IMR-90 (cell line): ENCODE measurements at regions not wholly inside any gene's neighbourhood (a gene's known extent, or its start where the extent isn't known, plus 50 kb on each side); places are given as distances from the start of the nearest gene placed in this dataset.

Source experiments
- ATAC-seq: fragments of 200-7000 bp; cut with Tn5 transposase; 2 replicates; pipeline ENCODE4 v1.9.1; 2020; ENCODE audit warnings: low read depth, mild to moderate bottlenecking, moderate library complexity
- BruUV-seq: library from RNA; stranded (reverse); fragments of 400-500 nt; replicated peaks from 2 replicates; lab custom pipeline; 2021; lab: Mats Ljungman, UMichigan
- CTCF ChIA-PET: fragments of 300-600 bp; formaldehyde crosslinking; extraction: SDS; loops from one replicate; lab custom pipeline; 2021; ENCODE audit warnings: antibody characterized with exemption; lab: Yijun Ruan, JAX
- POLR2A ChIA-PET: fragments of 300-600 bp; sonication (Branson Sonifier 250); formaldehyde crosslinking; loops from one replicate; lab custom pipeline; 2022; ENCODE audit warnings: antibody characterized with exemption; ENCODE audit not compliant: unreplicated experiment; lab: Charles Lee
- DNase-seq: peaks from one replicate; pipeline ENCODE4 v3.0.0; 2013
- H2AFZ ChIP-seq: replicated peaks from 2 replicates; pipeline ENCODE3; 2013; ENCODE audit warnings: low read length, mild to moderate bottlenecking; ENCODE audit not compliant: poor library complexity
- H2AK5ac ChIP-seq: 2 replicates; pipeline ENCODE4 v1.6.1; 2013; ENCODE audit warnings: low read depth, low read length, inconsistent platforms
- H2AK9ac ChIP-seq: replicated peaks from 2 replicates; pipeline ENCODE3; 2013; ENCODE audit warnings: mild to moderate bottlenecking, low read depth, low read length, moderate library complexity; ENCODE audit not compliant: poor library complexity
- H2BK120ac ChIP-seq: 2 replicates; pipeline ENCODE4 v1.6.1; 2013; ENCODE audit warnings: low read depth, low read length, inconsistent platforms
- H2BK15ac ChIP-seq: 3 replicates; pipeline ENCODE4 v1.6.1; 2013; ENCODE audit warnings: low read depth, low read length, inconsistent platforms
- H2BK20ac ChIP-seq: 2 replicates; pipeline ENCODE4 v1.6.1; 2013; ENCODE audit warnings: low read depth, mild to moderate bottlenecking, inconsistent platforms, low read length, moderate library complexity
- H2BK5ac ChIP-seq: 2 replicates; pipeline ENCODE4 v1.6.1; 2013; ENCODE audit warnings: mild to moderate bottlenecking, low read depth, low read length, inconsistent platforms; ENCODE audit not compliant: poor library complexity, severe bottlenecking
- H3K14ac ChIP-seq: replicated peaks from 2 replicates; pipeline ENCODE4 v1.6.1; 2013; ENCODE audit warnings: low read depth, low read length, inconsistent platforms
- H3K18ac ChIP-seq: 2 replicates; pipeline ENCODE4 v1.6.1; 2013; ENCODE audit warnings: low read depth, low read length, control low read depth
- H3K23ac ChIP-seq: 2 replicates; pipeline ENCODE4 v1.6.1; 2013; ENCODE audit warnings: low read depth, low read length, inconsistent platforms
- H3K27ac ChIP-seq: 2 replicates; pipeline ENCODE4 v1.5.1; 2013; ENCODE audit warnings: mild to moderate bottlenecking, control low read depth, low read length; ENCODE audit not compliant: insufficient read depth
- H3K27me3 ChIP-seq: 2 replicates; pipeline ENCODE4 v1.6.1; 2013; ENCODE audit warnings: low read length; ENCODE audit not compliant: control insufficient read depth, insufficient read depth
- H3K36me3 ChIP-seq: 2 replicates; pipeline ENCODE4 v1.6.1; 2013; ENCODE audit warnings: low read length, mixed read lengths; ENCODE audit not compliant: control insufficient read depth, insufficient read depth
- H3K4ac ChIP-seq: 2 replicates; pipeline ENCODE4 v1.6.1; 2013; ENCODE audit warnings: low read depth, low read length, inconsistent platforms
- H3K4me1 ChIP-seq: 2 replicates; pipeline ENCODE4 v1.6.1; 2013; ENCODE audit warnings: low read length, mixed read lengths; ENCODE audit not compliant: control insufficient read depth, insufficient read depth
- H3K4me2 ChIP-seq: 2 replicates; pipeline ENCODE4 v1.6.1; 2013; ENCODE audit warnings: low read depth, mild to moderate bottlenecking, control low read depth, low read length, moderate library complexity
- H3K4me3 ChIP-seq: 2 replicates; pipeline ENCODE4 v1.5.1; 2013; ENCODE audit warnings: low read depth, mild to moderate bottlenecking, control low read depth, low read length, moderate library complexity; ENCODE audit not compliant: insufficient read depth
- H3K56ac ChIP-seq: 2 replicates; pipeline ENCODE4 v1.6.1; 2013; ENCODE audit warnings: low read length, inconsistent platforms; ENCODE audit not compliant: insufficient read depth; ENCODE audit errors: extremely low read depth
- H3K79me1 ChIP-seq, 2 experiments: 2 replicates each; pipeline ENCODE4 v1.6.1; 2013; ENCODE audit warnings: low read length in 2 of 2, inconsistent platforms in 1 of 2, low read depth in 1 of 2
- H3K9ac ChIP-seq: 2 replicates; pipeline ENCODE4 v1.6.1; 2013; ENCODE audit warnings: low read depth, low read length, control low read depth
- H3K9me1 ChIP-seq: 2 replicates; pipeline ENCODE4 v1.6.1; 2013; ENCODE audit warnings: low read length, inconsistent platforms; ENCODE audit not compliant: insufficient read depth
- H3K9me3 ChIP-seq: 2 replicates; pipeline ENCODE4 v1.6.1; 2013; ENCODE audit warnings: low read length; ENCODE audit not compliant: control insufficient read depth, insufficient read depth
- H4K20me1 ChIP-seq: 2 replicates; pipeline ENCODE4 v1.6.1; 2013; ENCODE audit warnings: low read length, inconsistent platforms; ENCODE audit not compliant: insufficient read depth
- H4K5ac ChIP-seq: 2 replicates; pipeline ENCODE4 v1.6.1; 2013; ENCODE audit warnings: mild to moderate bottlenecking, low read depth, low read length, control low read depth
- H4K8ac ChIP-seq, 2 experiments: 2 replicates each; pipeline ENCODE4 v1.6.1; 2013; ENCODE audit warnings: low read depth in 2 of 2, low read length in 2 of 2, control low read depth in 1 of 2, inconsistent platforms in 1 of 2
- H4K91ac ChIP-seq: 2 replicates; pipeline ENCODE4 v1.6.1; 2013; ENCODE audit warnings: low read depth, low read length, inconsistent platforms; ENCODE audit not compliant: insufficient read depth
- BHLHE40 ChIP-seq: fragments of 150-350 bp; IDR thresholded peaks from 2 replicates; pipeline ENCODE4 v1.6.1; 2016; ENCODE audit warnings: mild to moderate bottlenecking, low read depth, low read length
- CEBPB ChIP-seq: IDR thresholded peaks from 2 replicates; pipeline ENCODE4 v1.6.1; 2012; ENCODE audit warnings: low read depth, low read length, improper control_type of control experiment
- CHD1 ChIP-seq: IDR thresholded peaks from 2 replicates; pipeline ENCODE4 v1.6.1; 2012; ENCODE audit warnings: low read depth, low read length, improper control_type of control experiment
- CTCF ChIP-seq: conservative IDR thresholded peaks from 2 replicates; pipeline ENCODE4 v1.5.1; 2012; ENCODE audit warnings: mild to moderate bottlenecking, low read depth, low read length, improper control_type of control experiment
- ELK1 ChIP-seq: fragments of 150-350 bp; IDR thresholded peaks from 2 replicates; pipeline ENCODE4 v1.6.1; 2016; ENCODE audit warnings: low read depth, mild to moderate bottlenecking, low read length, moderate library complexity, borderline replicate concordance
- FOS ChIP-seq: fragments of 150-350 bp; IDR thresholded peaks from 2 replicates; pipeline ENCODE4 v1.6.1; 2016; ENCODE audit warnings: low read depth, low read length
- MAFK ChIP-seq: IDR thresholded peaks from 2 replicates; pipeline ENCODE4 v1.6.1; 2012; ENCODE audit warnings: low read depth, low read length, improper control_type of control experiment
- MAZ ChIP-seq: IDR thresholded peaks from 2 replicates; pipeline ENCODE4 v1.6.1; 2012; ENCODE audit warnings: low read depth, mild to moderate bottlenecking, low read length, improper control_type of control experiment, moderate library complexity, borderline replicate concordance
- MXI1 ChIP-seq: IDR thresholded peaks from 2 replicates; pipeline ENCODE4 v1.6.1; 2012; ENCODE audit warnings: low read depth, mild to moderate bottlenecking, low read length, moderate library complexity, borderline replicate concordance
- NFE2L2 ChIP-seq: fragments of 150-350 bp; IDR thresholded peaks from 2 replicates; pipeline ENCODE4 v1.6.1; 2016; ENCODE audit warnings: low read depth, mild to moderate bottlenecking, low read length
- POLR2A ChIP-seq: IDR thresholded peaks from 2 replicates; pipeline ENCODE4 v1.6.1; 2012; ENCODE audit warnings: mild to moderate bottlenecking, low read depth, low read length
- RAD21 ChIP-seq: IDR thresholded peaks from 2 replicates; pipeline ENCODE4 v1.6.1; 2012; ENCODE audit warnings: low read length, improper control_type of control experiment
- RCOR1 ChIP-seq: IDR thresholded peaks from 2 replicates; pipeline ENCODE4 v1.6.1; 2012; ENCODE audit warnings: mild to moderate bottlenecking, low read length, improper control_type of control experiment; ENCODE audit not compliant: insufficient replicate concordance
- RFX5 ChIP-seq: IDR thresholded peaks from 2 replicates; pipeline ENCODE4 v1.8.0; 2012; ENCODE audit warnings: low read depth, mild to moderate bottlenecking, low read length, moderate library complexity
- SMC3 ChIP-seq: fragments of 150-350 bp; IDR thresholded peaks from 2 replicates; pipeline ENCODE4 v1.6.1; 2016; ENCODE audit warnings: low read depth, mild to moderate bottlenecking, antibody characterized with exemption, low read length, moderate library complexity
- USF2 ChIP-seq: fragments of 150-350 bp; IDR thresholded peaks from 2 replicates; pipeline ENCODE4 v1.6.1; 2017; ENCODE audit warnings: mild to moderate bottlenecking, antibody characterized with exemption, low read length, low read depth
- WGBS, 2 experiments: methylation state at CpG; one replicate each; pipeline versions ENCODE4 v1.1.5 to v1.1.7; 2013; ENCODE audit warnings: missing lambda C conversion rate in 2 of 2; ENCODE audit not compliant: insufficient read length in 1 of 2; ENCODE audit errors: extremely low coverage in 2 of 2; 5-methylcytosine and 5-hydroxymethylcytosine counted together
- dilution Hi-C: fragments of 300-500 bp; cut with HindIII; formaldehyde crosslinking; loops from one replicate; pipeline ENCODE4 v1.14.3; 2018; ENCODE audit warnings: low sequenced_read_pairs; ENCODE audit not compliant: unreplicated experiment
- in situ Hi-C: fragments of 300-500 bp; cut with MboI; formaldehyde crosslinking; loops from 3 replicates; pipeline ENCODE4 v1.14.3; 2019; ENCODE audit warnings: low sequenced_read_pairs, inconsistent platforms, mixed read lengths
- intact Hi-C: fragments of 100-400 bp; cut with micrococcal nuclease; formaldehyde crosslinking; loops from 2 replicates; pipeline ENCODE4 v1.10.0; 2022

- Histone ChIP-seq H3K56ac (no peak overlapping the region), H3K23ac (no peak overlapping the region), H4K8ac (no peak overlapping the region), H4K5ac (no peak overlapping the region), H3K36me3 (no peaks in the 10 kb centered on the region), H3K4ac (no peak overlapping the region), H2AK9ac (no peak overlapping the region), H3K14ac (no peak overlapping the region), H3K79me1 (no peaks in the 10 kb centered on the region), H2AK5ac (no peak overlapping the region), H2BK120ac (no peak overlapping the region), H3K18ac (no peak overlapping the region), H2BK5ac (no peak overlapping the region), H3K9me3 (no peaks in the 10 kb centered on the region), H4K20me1 (no peaks in the 10 kb centered on the region), H4K91ac (no peak overlapping the region), H2BK20ac (no peak overlapping the region), H3K27me3 (peaks cover 7% of the 10 kb centered on the region), H3K4me2 (no peak overlapping the region), H3K9me1 (0 out of 2 replicates have a peak, but pooled peaks cover 3% of the 10 kb centered on the region), H2BK15ac (no peak overlapping the region), H3K4me1 (0 out of 2 replicates have a peak, but pooled peaks cover 1% of the 10 kb centered on the region), H3K9ac (no peak overlapping the region), H3K27ac (no peak overlapping the region), H2AFZ (no peak overlapping the region), H3K4me3 (no peak overlapping the region)
- intact Hi-C loops (no loop called here), dilution Hi-C loops (no loop called here), in situ Hi-C loops (no loop called here)
- 68% methylated on average over 2 of the region's 4 CpGs; no CpG with 5 or more reads in 1 of the 2 experiments for WGBS, 2 experiments
- ChIA-PET POLR2A (no interaction called here), CTCF (interaction anchor here (0.6 kb wide), 1 partner anchor 1444 kb away, joined by 8 read pairs; no protein-coding TSS in a partner anchor)
- DNase-seq (no peak), ATAC-seq (no peak)
- BruUV-seq = no TSS peak
- TF ChIP-seq CEBPB (no peak), NFE2L2 (no peak), RFX5 (no peak), ELK1 (no peak), MXI1 (no peak), RAD21 (no peak), USF2 (no peak), SMC3 (no peak), FOS (no peak), RCOR1 (no peak), MAFK (no peak), CTCF (no peak), MAZ (no peak), BHLHE40 (no peak), POLR2A (no peak), CHD1 (no peak)
Observed at GRCh38 chr14:34065236-34065635, 114.4 kb upstream of the EGLN3 start.
